OCI-LY3 (cell line): ENCODE measurements at regions not wholly inside any gene's neighbourhood (a gene's known extent, or its start where the extent isn't known, plus 50 kb on each side); places are given as distances from the start of the nearest gene placed in this dataset.

Experiments used
- EZH2phosphoT487 ChIP-seq: fragments of 200-600 bp; shearing (Covaris generic); IDR thresholded peaks from 2 replicates; pipeline ENCODE4 v1.6.1; 2018; ENCODE audit warnings: antibody characterized with exemption, mixed run types, low read depth
- TF ChIP-seq, protein P1 (sequence below): fragments of 200-600, 300-600 bp; sonication (generic); IDR thresholded peaks from 2 replicates; pipeline ENCODE4 v1.5.1; 2014; ENCODE audit warnings: antibody characterized with exemption, low read length, low read depth

DNA sequence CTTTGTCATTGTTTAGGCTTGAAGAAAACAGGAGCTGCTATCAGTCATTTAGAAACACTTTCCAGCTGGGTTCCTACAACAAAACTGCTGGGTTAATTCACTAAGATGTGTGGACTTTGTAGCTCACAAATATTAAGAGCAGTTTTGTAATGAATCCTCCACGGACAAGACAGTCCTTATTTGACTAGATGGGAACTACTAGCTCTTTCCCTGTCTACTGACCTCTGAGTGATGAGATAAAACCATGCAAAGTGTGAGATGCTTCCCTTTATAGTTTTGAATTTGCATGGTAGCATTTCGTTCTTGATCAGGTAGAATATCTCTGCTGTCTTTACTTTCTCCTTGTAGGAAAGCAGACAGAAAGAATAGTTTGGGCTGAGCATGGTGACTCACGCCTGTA lies 72.9 kb upstream of the STXBP6 start:
- TF ChIP-seq EZH2phosphoT487: no peak
- TF ChIP-seq, protein P1, sequence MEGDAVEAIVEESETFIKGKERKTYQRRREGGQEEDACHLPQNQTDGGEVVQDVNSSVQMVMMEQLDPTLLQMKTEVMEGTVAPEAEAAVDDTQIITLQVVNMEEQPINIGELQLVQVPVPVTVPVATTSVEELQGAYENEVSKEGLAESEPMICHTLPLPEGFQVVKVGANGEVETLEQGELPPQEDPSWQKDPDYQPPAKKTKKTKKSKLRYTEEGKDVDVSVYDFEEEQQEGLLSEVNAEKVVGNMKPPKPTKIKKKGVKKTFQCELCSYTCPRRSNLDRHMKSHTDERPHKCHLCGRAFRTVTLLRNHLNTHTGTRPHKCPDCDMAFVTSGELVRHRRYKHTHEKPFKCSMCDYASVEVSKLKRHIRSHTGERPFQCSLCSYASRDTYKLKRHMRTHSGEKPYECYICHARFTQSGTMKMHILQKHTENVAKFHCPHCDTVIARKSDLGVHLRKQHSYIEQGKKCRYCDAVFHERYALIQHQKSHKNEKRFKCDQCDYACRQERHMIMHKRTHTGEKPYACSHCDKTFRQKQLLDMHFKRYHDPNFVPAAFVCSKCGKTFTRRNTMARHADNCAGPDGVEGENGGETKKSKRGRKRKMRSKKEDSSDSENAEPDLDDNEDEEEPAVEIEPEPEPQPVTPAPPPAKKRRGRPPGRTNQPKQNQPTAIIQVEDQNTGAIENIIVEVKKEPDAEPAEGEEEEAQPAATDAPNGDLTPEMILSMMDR: no peak
